SU-DHL-6 (cell line): ENCODE measurements at regions not wholly inside any gene's neighbourhood (a gene's known extent, or its start where the extent isn't known, plus 50 kb on each side); places are given as distances from the start of the nearest gene placed in this dataset.

Experiments
- H2AFZ ChIP-seq: fragments of 200-600 bp; sonication (generic); 2 replicates; pipeline ENCODE4 v1.6.1; 2014; ENCODE audit warnings: low read depth, mild to moderate bottlenecking, moderate library complexity, mixed read lengths, antibody characterized with exemption, low read length; ENCODE audit not compliant: severe bottlenecking
- H3F3A ChIP-seq: fragments of 200-600 bp; shearing (Covaris generic); 2 replicates; pipeline ENCODE4 v1.6.0; 2016; ENCODE audit warnings: antibody characterized with exemption, mild to moderate bottlenecking; ENCODE audit not compliant: insufficient read depth
- H3K27ac ChIP-seq: fragments of 200-600 bp; sonication (generic); 2 replicates; pipeline ENCODE4 v1.5.1; 2016; ENCODE audit warnings: low read depth, mild to moderate bottlenecking, low read length, moderate library complexity, mixed read lengths
- H3K27me3 ChIP-seq: fragments of 200-600 bp; sonication (generic), shearing (Covaris generic); 2 replicates; pipeline ENCODE4 v1.6.0; 2014; ENCODE audit warnings: mild to moderate bottlenecking, low read length
- H3K36me3 ChIP-seq: fragments of 200-600 bp; sonication (generic); 2 replicates; pipeline ENCODE4 v1.6.1; 2014; ENCODE audit warnings: mild to moderate bottlenecking, low read length, mixed read lengths
- H3K4me2 ChIP-seq: fragments of 300-600, 200-600 bp; shearing (Covaris generic), sonication (generic); 2 replicates; pipeline ENCODE4 v1.6.0; 2014; ENCODE audit warnings: low read length, low read depth, mild to moderate bottlenecking; ENCODE audit not compliant: poor library complexity, severe bottlenecking
- H3K4me3 ChIP-seq: fragments of 200-600 bp; sonication (generic); 2 replicates; pipeline ENCODE4 v1.5.1; 2014; ENCODE audit warnings: antibody characterized with exemption, low read length, mild to moderate bottlenecking, mixed read lengths; ENCODE audit not compliant: insufficient read depth, poor library complexity, severe bottlenecking
- H3K79me2 ChIP-seq: fragments of 200-600 bp; sonication (generic); 2 replicates; pipeline ENCODE4 v1.6.1; 2014; ENCODE audit warnings: mild to moderate bottlenecking, low read length, moderate library complexity; ENCODE audit not compliant: insufficient read depth
- H3K9ac ChIP-seq: fragments of 200-600 bp; sonication (generic); 2 replicates; pipeline ENCODE4 v1.7.0; 2014; ENCODE audit warnings: mild to moderate bottlenecking, low read length
- H3K9me2 ChIP-seq: fragments of 200-600 bp; sonication (generic); replicated peaks from 2 replicates; pipeline ENCODE4 v1.6.1; 2014; ENCODE audit warnings: low read length; ENCODE audit not compliant: insufficient read depth
- H3K9me3 ChIP-seq: fragments of 200-600 bp; sonication (generic); 2 replicates; pipeline ENCODE4 v1.6.1; 2014; ENCODE audit warnings: low read length, mixed read lengths; ENCODE audit not compliant: insufficient read depth
- H4K20me1 ChIP-seq: fragments of 200-600 bp; sonication (generic); 2 replicates; pipeline ENCODE4 v1.6.1; 2014; ENCODE audit warnings: low read depth, mild to moderate bottlenecking, antibody characterized with exemption, low read length, moderate library complexity, mixed read lengths
- CTCF ChIP-seq: fragments of 200-600 bp; sonication (generic); IDR thresholded peaks from one replicate; pipeline ENCODE4 v1.5.1; 2017; ENCODE audit warnings: antibody characterized with exemption, mild to moderate bottlenecking, low read length, moderate library complexity; ENCODE audit not compliant: insufficient read depth, poor library complexity, severe bottlenecking
- EZH2phosphoT487 ChIP-seq: fragments of 200-600 bp; sonication (generic), shearing (Covaris generic); conservative IDR thresholded peaks from 2 replicates; pipeline ENCODE4 v1.6.1; 2018; ENCODE audit warnings: mild to moderate bottlenecking, antibody characterized with exemption, low read length, moderate library complexity, mixed read lengths

- Histone ChIP-seq H3K9me3 (no peaks in the 10 kb centered on the region), H3K27me3 (0 out of 2 replicates have a peak, but pooled peaks cover 2% of the 10 kb centered on the region), H3K27ac (no peak overlapping the region), H3K4me2 (no peak overlapping the region), H3K36me3 (no peaks in the 10 kb centered on the region), H3K4me3 (no peak overlapping the region), H2AFZ (no peak overlapping the region), H3K9me2 (no peaks in the 10 kb centered on the region), H3K9ac (no peak overlapping the region), H3F3A (no peaks in the 10 kb centered on the region), H3K79me2 (no peaks in the 10 kb centered on the region), H4K20me1 (no peaks in the 10 kb centered on the region)
- TF ChIP-seq CTCF (peak; percentile 78), EZH2phosphoT487 (no peak)
Measured at GRCh38 chr12:69070319-69071090, 137.5 kb upstream of the CPM start.

GRCh38 chr12:69071091-69071370 lies 138.1 kb upstream of the CPM start:
- Histone ChIP-seq H3K4me3 (no peak overlapping the region), H3K36me3 (no peaks in the 10 kb centered on the region), H3F3A (no peaks in the 10 kb centered on the region), H4K20me1 (no peaks in the 10 kb centered on the region), H3K9me2 (no peaks in the 10 kb centered on the region), H3K79me2 (no peaks in the 10 kb centered on the region), H3K27ac (no peak overlapping the region), H3K9ac (no peak overlapping the region), H2AFZ (no peak overlapping the region), H3K27me3 (0 out of 2 replicates have a peak, but pooled peaks cover 2% of the 10 kb centered on the region), H3K4me2 (no peak overlapping the region), H3K9me3 (no peaks in the 10 kb centered on the region)
- TF ChIP-seq EZH2phosphoT487 (no peak), CTCF (no peak)

GRCh38 chr12:69073035-69073434 lies 140.1 kb upstream of the CPM start:
- no peak overlapping the region for H3K4me2 ChIP-seq
- H3K36me3 ChIP-seq = no peaks in the 10 kb centered on the region
- H3K9me3 ChIP-seq = no peaks in the 10 kb centered on the region
- no peak overlapping the region for H3K9ac ChIP-seq
- H4K20me1 ChIP-seq = no peaks in the 10 kb centered on the region
- TF ChIP-seq CTCF = no peak
- no peak for TF ChIP-seq EZH2phosphoT487
- no peak overlapping the region for H3K4me3 ChIP-seq
- no peaks in the 10 kb centered on the region for H3F3A ChIP-seq
- no peak overlapping the region for H3K27ac ChIP-seq
- no peaks in the 10 kb centered on the region for H3K79me2 ChIP-seq
- H2AFZ ChIP-seq = no peak overlapping the region
- H3K9me2 ChIP-seq = no peaks in the 10 kb centered on the region
- 0 out of 2 replicates have a peak, but pooled peaks cover 2% of the 10 kb centered on the region for H3K27me3 ChIP-seq
